ENCODE measurements at regions not wholly inside any gene's neighbourhood (a gene's known extent, or its start where the extent isn't known, plus 50 kb on each side); places are given as distances from the start of the nearest gene placed in this dataset.

GRCh38 chr1:87197156-87197555 is 131.5 kb upstream of the LMO4 start:
- Histone ChIP-seq H2AFZ (ENCODE audit: low read depth, low read length) (no peak overlapping the region), H3K36me3 (ENCODE audit: control insufficient read depth in 2 of 2, extremely low read depth in 1 of 2, insufficient read depth in 2 of 2, low read length in 2 of 2) (no peaks in the 10 kb centered on the region), H3K27me3 (ENCODE audit: control insufficient read depth in 2 of 2, insufficient read depth in 2 of 2, low read length in 2 of 2) (peaks cover 0 to 8% of the 10 kb centered on the region in 2 experiments), H3K4me1 (ENCODE audit: control insufficient read depth, extremely low read depth, insufficient read depth, low read length) (no peaks in the 10 kb centered on the region), H3K9ac (replicated peaks; ENCODE audit: extremely low read depth, insufficient read depth, low read length) (no peak overlapping the region), H3K27ac (ENCODE audit: insufficient read depth, low read depth, low read length) (no peak overlapping the region), H3K4me2 (ENCODE audit: insufficient read depth, low read length) (no peak overlapping the region), H3K9me3 (replicated peaks; ENCODE audit: control insufficient read depth, insufficient read depth, low read length) (no peaks in the 10 kb centered on the region), H3K9me1 (replicated peaks; ENCODE audit: control insufficient read depth, extremely low read depth, insufficient read depth, low read length) (no peaks in the 10 kb centered on the region), H3K4me3 (replicated peaks in 1 of 3; ENCODE audit: insufficient read depth in 1 of 3, low read depth in 1 of 3, low read length in 3 of 3) (no peak overlapping the region), H4K20me1 (replicated peaks; ENCODE audit: control insufficient read depth, extremely low read depth, insufficient read depth, low read length) (no peaks in the 10 kb centered on the region), H3K79me2 (ENCODE audit: control insufficient read depth, insufficient read depth, low read length) (no peaks in the 10 kb centered on the region)
- DNase-seq (ENCODE audit: low read depth, low spot score), result no peak
- FAIRE-seq, result no peak
- dilution Hi-C loops (cut with MboI; ENCODE audit: extremely low pct_ligation_motif_present, low sequenced_read_pairs), result no loop called here
- POLR2A ChIA-PET, result no interaction called here
- no peak for TF ChIP-seq CTCF (IDR thresholded peaks at IDR 0.05; ENCODE audit: extremely low read depth in 1 of 2, insufficient read depth in 1 of 2, low read depth in 1 of 2, low read length in 2 of 2)
- no peak for TF ChIP-seq POLR2A (IDR thresholded peaks at IDR 0.05; ENCODE audit: low read depth, low read length)
- no peak for TF ChIP-seq MAX (IDR thresholded peaks at IDR 0.05; ENCODE audit: insufficient read depth, insufficient read length)
- TF ChIP-seq EZH2 (IDR thresholded peaks at IDR 0.05; ENCODE audit: borderline replicate concordance, low read depth, low read length, severe bottlenecking), result no peak
- TF ChIP-seq JUN (IDR thresholded peaks at IDR 0.05; ENCODE audit: borderline replicate concordance, insufficient read depth, insufficient read length, low read depth), result no peak
- TF ChIP-seq POLR2AphosphoS5 (IDR thresholded peaks at IDR 0.05; ENCODE audit: insufficient read depth, low read depth, low read length), result no peak
- TF ChIP-seq MYC (IDR thresholded peaks at IDR 0.05; ENCODE audit: low read depth, low read length), result no peak
- no peak for TF ChIP-seq FOS (IDR thresholded peaks at IDR 0.05; ENCODE audit: borderline replicate concordance, insufficient read depth, low read length)
- TF ChIP-seq GATA2 (IDR thresholded peaks at IDR 0.05; ENCODE audit: insufficient read depth, insufficient read length, low read depth, low read length), result no peak
- BruUV-seq (replicated peaks), result no TSS peak
- intact Hi-C loops (cut with micrococcal nuclease), result no loop called here
- CTCF ChIA-PET, result interaction anchor here (1.0 kb wide), 1 partner anchor 95 kb away, joined by 3 read pairs; no protein-coding TSS in a partner anchor
